ENCODE measurements at regions not wholly inside any gene's neighbourhood (a gene's known extent, or its start where the extent isn't known, plus 50 kb on each side); places are given as distances from the start of the nearest gene placed in this dataset.
"Not testable (repeated sequence)": the region's sequence is repeated elsewhere in the genome, so short reads cannot be mapped to it uniquely, and the experiment has no call there.

- no peak for DNase-seq (ENCODE audit: low read depth)
These were observed 151.8 kb upstream of the SOX14 start for GRCh38 chr3:137612291-137612690.

GRCh38 chr3:137615659-137616418, 148.3 kb upstream of the SOX14 start:
- DNase-seq (ENCODE audit: low read depth) = no peak

GRCh38 chr3:137641879-137642704, 122.0 kb upstream of the SOX14 start:
- DNase-seq (ENCODE audit: low read depth) = no peak

GRCh38 chr3:137642831-137643230, 121.3 kb upstream of the SOX14 start:
- DNase-seq (ENCODE audit: low read depth) = peak; percentile 0

GRCh38 chr3:137647179-137647578, 116.9 kb upstream of the SOX14 start:
- DNase-seq (ENCODE audit: low read depth) = no peak

GRCh38 chr3:137669519-137670060, 94.5 kb upstream of the SOX14 start:
- DNase-seq (ENCODE audit: low read depth) = no peak

- no peak for DNase-seq (ENCODE audit: low read depth)
These were observed 76.8 kb upstream of the SOX14 start for GRCh38 chr3:137687181-137687879.

- DNase-seq (ENCODE audit: low read depth) = peak; percentile 11
These were observed 71.2 kb upstream of the SOX14 start for GRCh38 chr3:137692803-137693431.

- DNase-seq (ENCODE audit: low read depth) = no peak
These were observed 70.3 kb upstream of the SOX14 start for GRCh38 chr3:137693791-137694190.

- no peak for DNase-seq (ENCODE audit: low read depth)
These were observed 69.3 kb upstream of the SOX14 start for GRCh38 chr3:137694836-137695235.

- no peak for DNase-seq (ENCODE audit: low read depth)
These were observed 68.8 kb upstream of the SOX14 start for GRCh38 chr3:137695351-137695750.

- peak; percentile 24 for DNase-seq (ENCODE audit: low read depth)
These were observed 55.0 kb upstream of the SOX14 start for GRCh38 chr3:137709011-137709601.

GRCh38 chr3:137713965-137714364, 50.1 kb upstream of the SOX14 start:
- not testable (repeated sequence) for DNase-seq (ENCODE audit: low read depth)
